ENCODE measurements at regions not wholly inside any gene's neighbourhood (a gene's known extent, or its start where the extent isn't known, plus 50 kb on each side); places are given as distances from the start of the nearest gene placed in this dataset.

DNA sequence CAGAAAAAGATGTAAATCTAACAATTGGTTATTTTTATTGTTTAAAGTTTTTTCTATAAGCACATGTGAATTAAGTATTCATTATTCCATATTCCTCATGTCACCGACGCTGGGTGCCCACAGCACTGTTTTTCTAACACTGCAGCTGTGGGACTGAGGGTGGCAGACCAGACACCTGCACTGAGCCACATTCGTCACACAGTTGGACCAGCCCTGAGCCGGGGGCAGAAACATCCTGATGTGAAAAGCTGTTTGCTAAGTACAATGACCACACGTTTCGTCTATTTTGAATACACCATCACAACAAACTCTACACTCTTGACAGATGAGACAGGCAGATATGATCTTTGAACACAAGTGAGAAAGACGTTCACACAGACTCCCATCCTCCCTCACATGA is 749.5 kb downstream of the KCNJ18 start:
- TF ChIP-seq NFIC (IDR thresholded peaks at IDR 0.05) (no peak), TAF1 (IDR thresholded peaks at IDR 0.05; ENCODE audit: low read depth) (no peak), CREB1 (IDR thresholded peaks at IDR 0.05; ENCODE audit: low read depth) (no peak), ZBTB7A (IDR thresholded peaks at IDR 0.05; ENCODE audit: low read depth) (no peak), YY1 (IDR thresholded peaks at IDR 0.05; ENCODE audit: low read depth) (no peak), EGR1 (IDR thresholded peaks at IDR 0.05) (no peak), RAD21 (IDR thresholded peaks at IDR 0.05; ENCODE audit: low read depth) (no peak)
- TF ChIP-seq, protein P1, sequence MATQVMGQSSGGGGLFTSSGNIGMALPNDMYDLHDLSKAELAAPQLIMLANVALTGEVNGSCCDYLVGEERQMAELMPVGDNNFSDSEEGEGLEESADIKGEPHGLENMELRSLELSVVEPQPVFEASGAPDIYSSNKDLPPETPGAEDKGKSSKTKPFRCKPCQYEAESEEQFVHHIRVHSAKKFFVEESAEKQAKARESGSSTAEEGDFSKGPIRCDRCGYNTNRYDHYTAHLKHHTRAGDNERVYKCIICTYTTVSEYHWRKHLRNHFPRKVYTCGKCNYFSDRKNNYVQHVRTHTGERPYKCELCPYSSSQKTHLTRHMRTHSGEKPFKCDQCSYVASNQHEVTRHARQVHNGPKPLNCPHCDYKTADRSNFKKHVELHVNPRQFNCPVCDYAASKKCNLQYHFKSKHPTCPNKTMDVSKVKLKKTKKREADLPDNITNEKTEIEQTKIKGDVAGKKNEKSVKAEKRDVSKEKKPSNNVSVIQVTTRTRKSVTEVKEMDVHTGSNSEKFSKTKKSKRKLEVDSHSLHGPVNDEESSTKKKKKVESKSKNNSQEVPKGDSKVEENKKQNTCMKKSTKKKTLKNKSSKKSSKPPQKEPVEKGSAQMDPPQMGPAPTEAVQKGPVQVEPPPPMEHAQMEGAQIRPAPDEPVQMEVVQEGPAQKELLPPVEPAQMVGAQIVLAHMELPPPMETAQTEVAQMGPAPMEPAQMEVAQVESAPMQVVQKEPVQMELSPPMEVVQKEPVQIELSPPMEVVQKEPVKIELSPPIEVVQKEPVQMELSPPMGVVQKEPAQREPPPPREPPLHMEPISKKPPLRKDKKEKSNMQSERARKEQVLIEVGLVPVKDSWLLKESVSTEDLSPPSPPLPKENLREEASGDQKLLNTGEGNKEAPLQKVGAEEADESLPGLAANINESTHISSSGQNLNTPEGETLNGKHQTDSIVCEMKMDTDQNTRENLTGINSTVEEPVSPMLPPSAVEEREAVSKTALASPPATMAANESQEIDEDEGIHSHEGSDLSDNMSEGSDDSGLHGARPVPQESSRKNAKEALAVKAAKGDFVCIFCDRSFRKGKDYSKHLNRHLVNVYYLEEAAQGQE (IDR thresholded peaks at IDR 0.05; ENCODE audit: low read depth), result no peak
- TF ChIP-seq, protein P2, sequence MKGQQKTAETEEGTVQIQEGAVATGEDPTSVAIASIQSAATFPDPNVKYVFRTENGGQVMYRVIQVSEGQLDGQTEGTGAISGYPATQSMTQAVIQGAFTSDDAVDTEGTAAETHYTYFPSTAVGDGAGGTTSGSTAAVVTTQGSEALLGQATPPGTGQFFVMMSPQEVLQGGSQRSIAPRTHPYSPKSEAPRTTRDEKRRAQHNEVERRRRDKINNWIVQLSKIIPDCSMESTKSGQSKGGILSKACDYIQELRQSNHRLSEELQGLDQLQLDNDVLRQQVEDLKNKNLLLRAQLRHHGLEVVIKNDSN (IDR thresholded peaks at IDR 0.05), result no peak
- TF ChIP-seq, protein P3, sequence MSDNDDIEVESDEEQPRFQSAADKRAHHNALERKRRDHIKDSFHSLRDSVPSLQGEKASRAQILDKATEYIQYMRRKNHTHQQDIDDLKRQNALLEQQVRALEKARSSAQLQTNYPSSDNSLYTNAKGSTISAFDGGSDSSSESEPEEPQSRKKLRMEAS (IDR thresholded peaks at IDR 0.05), result no peak

DNA sequence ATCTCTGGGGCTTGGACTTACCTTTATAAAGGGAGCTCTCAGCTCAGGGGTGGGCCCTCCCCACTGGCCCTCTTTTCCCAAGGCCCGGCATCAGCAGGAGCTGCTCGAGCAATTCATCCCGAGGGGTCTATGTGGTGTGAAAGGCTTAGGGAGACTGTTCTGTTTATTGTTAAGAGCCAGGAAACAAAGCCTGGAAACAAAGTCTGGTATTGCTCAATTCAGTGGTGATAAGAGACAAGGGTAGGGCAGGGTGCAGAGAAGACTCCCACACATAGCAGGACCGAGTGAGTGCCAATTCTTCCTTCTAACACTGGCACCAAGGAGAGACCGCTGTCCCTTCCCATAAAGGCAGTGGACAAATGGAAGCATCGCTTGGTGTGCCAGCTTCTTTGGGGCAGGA is 750.7 kb downstream of the KCNJ18 start:
- no peak for TF ChIP-seq CEBPB (IDR thresholded peaks at IDR 0.05)
- TF ChIP-seq ZBTB7A (IDR thresholded peaks at IDR 0.05; ENCODE audit: low read depth), result no peak
- TF ChIP-seq EP300 (IDR thresholded peaks at IDR 0.05; ENCODE audit: borderline replicate concordance), result no peak
- TF ChIP-seq RAD21 (IDR thresholded peaks at IDR 0.05; ENCODE audit: low read depth), result no peak
- TF ChIP-seq YY1 (IDR thresholded peaks at IDR 0.05; ENCODE audit: low read depth), result no peak
- TF ChIP-seq TAF1 (IDR thresholded peaks at IDR 0.05; ENCODE audit: low read depth), result no peak
- TF ChIP-seq, protein P3 (IDR thresholded peaks at IDR 0.05), result no peak
- TF ChIP-seq TCF12 (IDR thresholded peaks at IDR 0.05; ENCODE audit: low read depth), result no peak
- no peak for TF ChIP-seq TEAD4 (IDR thresholded peaks at IDR 0.05)
- TF ChIP-seq EGR1 (IDR thresholded peaks at IDR 0.05), result no peak
- TF ChIP-seq CREB1 (IDR thresholded peaks at IDR 0.05; ENCODE audit: low read depth), result no peak
- TF ChIP-seq, protein P1 (IDR thresholded peaks at IDR 0.05; ENCODE audit: low read depth), result no peak
- no peak for TF ChIP-seq FOXM1 (IDR thresholded peaks at IDR 0.05; ENCODE audit: borderline replicate concordance, low read depth)
- TF ChIP-seq, protein P2 (IDR thresholded peaks at IDR 0.05), result no peak

DNA sequence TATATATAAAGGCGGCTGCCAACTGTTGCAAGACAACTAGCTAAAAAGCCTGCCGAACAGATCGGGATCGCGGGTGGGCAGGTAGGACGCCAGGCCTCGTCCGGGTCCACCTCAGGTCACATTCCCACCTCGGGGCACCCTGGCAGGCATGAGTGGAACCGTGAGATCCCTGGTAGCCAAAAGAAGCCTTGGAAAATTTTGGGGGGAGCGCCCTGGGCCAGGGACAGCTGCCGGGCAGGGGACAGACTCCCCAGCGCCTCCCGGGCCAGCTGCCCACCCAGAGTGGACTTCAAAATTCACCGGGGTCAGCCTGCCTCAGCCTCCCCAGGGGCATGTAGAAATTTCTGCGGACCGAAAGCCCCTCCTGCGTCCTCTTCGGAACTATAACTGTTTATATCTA is 760.9 kb downstream of the KCNJ18 start:
- no peak for TF ChIP-seq TAF1 (IDR thresholded peaks at IDR 0.05; ENCODE audit: low read depth)
- TF ChIP-seq TCF12 (IDR thresholded peaks at IDR 0.05; ENCODE audit: low read depth), result no peak
- TF ChIP-seq ZBTB7A (IDR thresholded peaks at IDR 0.05; ENCODE audit: low read depth), result no peak
- no peak for TF ChIP-seq RAD21 (IDR thresholded peaks at IDR 0.05; ENCODE audit: low read depth)
- TF ChIP-seq EP300 (IDR thresholded peaks at IDR 0.05; ENCODE audit: borderline replicate concordance), result no peak
- TF ChIP-seq EGR1 (IDR thresholded peaks at IDR 0.05), result no peak

DNA sequence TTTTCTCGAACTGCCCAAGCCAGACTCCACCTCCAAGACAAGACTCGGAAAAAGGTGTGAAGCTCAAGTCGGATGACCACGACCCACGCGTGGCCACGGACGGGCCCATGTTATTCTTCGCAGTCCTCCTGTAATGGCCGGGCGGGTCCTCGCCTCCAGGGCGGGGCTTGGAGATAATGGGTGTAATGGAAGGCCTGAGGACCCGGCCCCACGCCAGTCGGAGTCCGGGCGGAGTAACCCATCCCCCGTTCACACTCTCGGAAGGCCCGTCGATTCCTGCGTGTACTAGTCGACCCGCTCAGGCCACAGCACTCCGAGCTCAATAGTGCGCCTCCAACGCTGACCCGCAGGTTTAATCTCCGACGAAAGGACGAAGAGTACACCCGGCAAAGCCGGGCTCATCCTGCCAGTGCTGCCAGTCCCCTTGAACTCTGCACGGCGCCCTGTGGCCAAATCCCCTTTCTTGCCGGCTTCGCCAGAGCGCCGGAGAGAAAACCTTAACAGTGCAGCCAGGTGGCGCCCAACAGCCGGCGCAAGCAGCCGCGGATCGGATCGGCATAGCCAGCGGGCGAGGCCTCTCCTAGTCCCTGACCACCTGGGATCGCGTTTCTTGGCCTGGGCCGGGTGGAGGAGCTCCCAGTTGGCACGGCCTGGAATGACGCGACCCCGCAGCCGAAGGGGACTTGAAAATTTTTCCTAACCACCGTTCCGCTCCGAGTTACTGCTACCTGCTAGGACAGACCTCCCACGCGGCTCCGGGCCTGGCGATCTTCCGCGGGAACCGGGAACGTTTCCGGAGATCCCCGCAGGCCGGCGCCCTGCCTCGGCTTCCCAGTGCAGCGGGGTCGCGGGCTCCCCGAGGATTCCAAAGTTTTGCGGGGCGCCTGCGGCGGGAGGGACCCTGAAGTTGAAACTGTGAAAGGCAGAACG is 762.0 kb downstream of the KCNJ18 start:
- no peak for TF ChIP-seq TAF1 (IDR thresholded peaks at IDR 0.05; ENCODE audit: low read depth)

DNA sequence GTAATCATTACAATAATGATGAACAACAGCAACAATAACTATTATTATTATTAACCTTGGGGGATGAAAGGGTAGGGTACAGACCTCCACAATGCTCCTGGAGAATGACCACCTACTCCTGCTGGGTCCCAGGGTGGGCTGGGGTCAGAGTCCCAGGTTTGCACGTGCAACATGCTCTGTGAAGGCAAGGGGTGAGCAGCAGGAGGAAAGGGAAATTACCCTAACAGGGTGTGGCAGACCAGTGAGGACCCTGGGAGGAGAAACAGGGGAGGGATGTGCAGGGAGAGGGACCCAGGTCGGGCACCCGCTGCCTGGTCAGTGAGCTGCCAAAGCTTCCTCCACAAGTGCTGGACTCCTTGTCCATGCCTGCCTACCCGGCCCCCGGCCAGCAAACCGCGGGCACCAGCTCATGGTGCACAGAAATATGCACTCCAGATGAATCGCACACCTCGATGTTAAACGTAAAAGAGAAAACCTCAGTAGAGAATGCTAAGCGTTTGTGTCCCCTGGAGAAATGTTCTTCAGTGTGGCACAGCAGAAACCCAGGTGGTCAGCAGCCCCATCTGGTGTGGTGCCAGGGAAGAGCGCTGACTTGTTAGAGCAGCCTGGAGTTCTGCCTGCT is 767.1 kb downstream of the KCNJ18 start:
- TF ChIP-seq EP300 (IDR thresholded peaks at IDR 0.05; ENCODE audit: borderline replicate concordance) (no peak), FOXM1 (IDR thresholded peaks at IDR 0.05; ENCODE audit: borderline replicate concordance, low read depth) (no peak), NFIC (IDR thresholded peaks at IDR 0.05) (no peak), TCF12 (IDR thresholded peaks at IDR 0.05; ENCODE audit: low read depth) (no peak), TEAD4 (IDR thresholded peaks at IDR 0.05) (no peak), CEBPB (IDR thresholded peaks at IDR 0.05) (no peak), ZBTB7A (IDR thresholded peaks at IDR 0.05; ENCODE audit: low read depth) (no peak), RAD21 (IDR thresholded peaks at IDR 0.05; ENCODE audit: low read depth) (no peak), CREB1 (IDR thresholded peaks at IDR 0.05; ENCODE audit: low read depth) (no peak), TAF1 (IDR thresholded peaks at IDR 0.05; ENCODE audit: low read depth) (no peak)
- TF ChIP-seq, protein P2 (IDR thresholded peaks at IDR 0.05), result no peak
- TF ChIP-seq, protein P1 (IDR thresholded peaks at IDR 0.05; ENCODE audit: low read depth), result no peak

All from Ishikawa (cell line).